AG04450 (cell line): ENCODE measurements at regions not wholly inside any gene's neighbourhood (a gene's known extent, or its start where the extent isn't known, plus 50 kb on each side); places are given as distances from the start of the nearest gene placed in this dataset.

Experiments
- CTCF ChIA-PET: fragments of 300-600, 350-600 bp; formaldehyde crosslinking; extraction: SDS; loops from one replicate; lab custom pipeline; 2022; ENCODE audit warnings: antibody characterized with exemption, inconsistent platforms; lab: Charles Lee
- POLR2A ChIA-PET: fragments of 350-600 bp; formaldehyde crosslinking; extraction: SDS; loops from one replicate; lab custom pipeline; 2021; ENCODE audit warnings: antibody characterized with exemption, inconsistent platforms; lab: Yijun Ruan, JAX
- DNase-seq: peaks from one replicate; pipeline ENCODE4 v3.0.0-alpha.2; 2011; ENCODE audit warnings: low read depth, low spot score
- H3K27ac ChIP-seq: one replicate; pipeline ENCODE4 v1.5.1; 2012; ENCODE audit warnings: low read depth, low read length, control low read depth
- H3K27me3 ChIP-seq: one replicate; pipeline ENCODE4 v1.6.0; 2012; ENCODE audit warnings: low read length; ENCODE audit not compliant: control insufficient read depth, insufficient read depth
- H3K4me3 ChIP-seq: 2 replicates; pipeline ENCODE4 v1.5.1; 2011; ENCODE audit warnings: mild to moderate bottlenecking, low read depth, low read length, control low read depth
- H3K9me3 ChIP-seq: 2 replicates; pipeline ENCODE4 v1.5.1; 2012; ENCODE audit warnings: low read length; ENCODE audit not compliant: control insufficient read depth, insufficient read depth
- CTCF ChIP-seq: IDR thresholded peaks from 2 replicates; pipeline ENCODE4 v1.5.1; 2011; ENCODE audit warnings: low read depth, low read length, control low read depth, inconsistent platforms

GRCh38 chr5:68818870-68819269, 274.9 kb upstream of the SLC30A5 start:
- no peak for TF ChIP-seq CTCF
- no peak overlapping the region for H3K4me3 ChIP-seq
- POLR2A ChIA-PET = no interaction called here
- no peak for DNase-seq
- peaks cover 3% of the 10 kb centered on the region for H3K27me3 ChIP-seq
- H3K27ac ChIP-seq = no peak overlapping the region
- CTCF ChIA-PET = no interaction called here
- H3K9me3 ChIP-seq = no peaks in the 10 kb centered on the region

- ChIA-PET POLR2A (no interaction called here), CTCF (no interaction called here)
- Histone ChIP-seq H3K9me3 (no peaks in the 10 kb centered on the region), H3K27me3 (peaks cover 3% of the 10 kb centered on the region), H3K4me3 (no peak overlapping the region), H3K27ac (no peak overlapping the region)
- DNase-seq = no peak
- TF ChIP-seq CTCF = no peak
Measured at GRCh38 chr5:68821056-68821455, 272.8 kb upstream of the SLC30A5 start.

DNA sequence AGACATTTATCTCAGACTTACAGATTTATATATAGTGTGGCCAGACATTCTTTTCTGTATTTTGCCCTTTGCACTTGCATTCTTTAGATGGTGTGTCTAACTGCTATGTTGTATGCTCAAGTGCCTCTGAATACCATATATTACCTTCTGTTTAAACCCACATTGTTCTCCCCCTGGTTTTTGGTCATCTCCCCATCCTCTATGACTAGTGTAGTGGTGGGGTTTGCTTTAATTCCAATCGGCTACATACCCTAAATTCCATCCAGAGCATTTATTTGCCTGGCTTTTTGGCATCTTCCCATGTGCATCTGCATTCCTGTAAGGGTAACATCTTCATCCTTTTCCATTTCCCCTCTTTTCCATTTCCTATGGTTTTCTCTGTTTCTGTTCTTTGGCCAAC, 271.0 kb upstream of the SLC30A5 start:
- Histone ChIP-seq H3K9me3 (no peaks in the 10 kb centered on the region), H3K27ac (no peak overlapping the region), H3K27me3 (peaks cover under 1% of the 10 kb centered on the region), H3K4me3 (no peak overlapping the region)
- ChIA-PET POLR2A (no interaction called here), CTCF (no interaction called here)
- DNase-seq = no peak
- TF ChIP-seq CTCF = no peak

DNA sequence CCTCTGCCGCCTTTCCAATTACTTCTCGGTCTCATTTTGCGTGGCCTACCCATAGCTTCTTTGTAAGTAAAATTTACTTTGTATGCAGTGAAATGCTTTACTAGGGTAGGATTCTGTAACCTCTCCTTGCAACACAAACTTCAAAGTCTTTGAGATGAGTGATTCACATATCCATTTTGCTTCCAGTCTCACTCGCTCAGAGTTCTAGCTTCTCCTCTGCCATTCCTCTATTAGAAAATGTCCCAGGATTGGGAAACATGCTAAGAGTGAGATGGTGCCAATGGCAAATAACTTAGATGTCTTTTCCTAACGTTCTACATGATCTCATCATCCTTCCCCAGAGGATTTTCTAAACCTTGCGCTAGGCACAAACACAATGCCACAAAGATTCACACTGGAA, 270.5 kb upstream of the SLC30A5 start:
- Histone ChIP-seq H3K4me3 (no peak overlapping the region), H3K27me3 (no peaks in the 10 kb centered on the region), H3K9me3 (no peaks in the 10 kb centered on the region), H3K27ac (no peak overlapping the region)
- ChIA-PET POLR2A (no interaction called here), CTCF (no interaction called here)
- TF ChIP-seq CTCF = no peak
- DNase-seq = no peak

- TF ChIP-seq CTCF = no peak
- H3K4me3 ChIP-seq = no peak overlapping the region
- ChIA-PET POLR2A (no interaction called here), CTCF (no interaction called here)
- no peak for DNase-seq
- no peak overlapping the region for H3K27ac ChIP-seq
- no peaks in the 10 kb centered on the region for H3K27me3 ChIP-seq
- H3K9me3 ChIP-seq = no peaks in the 10 kb centered on the region
Measured at GRCh38 chr5:68830377-68830898, 263.4 kb upstream of the SLC30A5 start.
